ENCODE measurements at regions not wholly inside any gene's neighbourhood (a gene's known extent, or its start where the extent isn't known, plus 50 kb on each side); places are given as distances from the start of the nearest gene placed in this dataset.

GRCh38 chr4:155535802-155536454, 130.7 kb upstream of the GUCY1A1 start:
- no peaks in the 10 kb centered on the region for H3K36me3 ChIP-seq (replicated peaks; ENCODE audit: insufficient read depth, low read length)
- no peak overlapping the region for H3K27ac ChIP-seq (ENCODE audit: low read length)
- H2AFZ ChIP-seq (ENCODE audit: low read length), result no peak overlapping the region
- H3K4me3 ChIP-seq (ENCODE audit: low read length), result no peak overlapping the region
- no peaks in the 10 kb centered on the region for H3K9me3 ChIP-seq (replicated peaks; ENCODE audit: insufficient read depth, low read length)
- H3K27me3 ChIP-seq (replicated peaks; ENCODE audit: insufficient read depth, low read length), result no peaks in the 10 kb centered on the region
- TF ChIP-seq EZH2 (optimal IDR thresholded peaks at IDR 0.05; ENCODE audit: low read depth, low read length), result no peak
- no peak for TF ChIP-seq EZH2phosphoT487 (IDR thresholded peaks at IDR 0.05; ENCODE audit: low read length)
- no peaks in the 10 kb centered on the region for H4K20me1 ChIP-seq (ENCODE audit: insufficient read depth, low read length)
- no peaks in the 10 kb centered on the region for H3K9me2 ChIP-seq (replicated peaks; ENCODE audit: insufficient read depth, low read length)
- no peaks in the 10 kb centered on the region for H3K79me2 ChIP-seq (ENCODE audit: low read length)
- H3K4me1 ChIP-seq (ENCODE audit: low read length), result no peaks in the 10 kb centered on the region
- DNase-seq, result no peak
- no peak overlapping the region for H3K4me2 ChIP-seq (ENCODE audit: low read depth, low read length)
- no peak overlapping the region for H3K9ac ChIP-seq (ENCODE audit: low read length)
- no peaks in the 10 kb centered on the region for H3F3A ChIP-seq (ENCODE audit: insufficient read depth, low read length)

- Histone ChIP-seq H3K4me1 (ENCODE audit: low read length) (no peaks in the 10 kb centered on the region), H2AFZ (ENCODE audit: low read length) (no peak overlapping the region)
These were observed 134.1 kb upstream of the GUCY1A1 start for GRCh38 chr4:155532373-155533085.

GRCh38 chr4:155530857-155531256, 135.8 kb upstream of the GUCY1A1 start:
- Histone ChIP-seq H3K9me2 (replicated peaks; ENCODE audit: insufficient read depth, low read length) (no peaks in the 10 kb centered on the region), H2AFZ (ENCODE audit: low read length) (no peak overlapping the region), H3K9me3 (replicated peaks; ENCODE audit: insufficient read depth, low read length) (no peaks in the 10 kb centered on the region), H3K79me2 (ENCODE audit: low read length) (no peaks in the 10 kb centered on the region), H3K4me3 (ENCODE audit: low read length) (no peak overlapping the region), H3K4me2 (ENCODE audit: low read depth, low read length) (no peak overlapping the region), H3K9ac (ENCODE audit: low read length) (no peak overlapping the region), H3K27me3 (replicated peaks; ENCODE audit: insufficient read depth, low read length) (no peaks in the 10 kb centered on the region), H3F3A (ENCODE audit: insufficient read depth, low read length) (no peaks in the 10 kb centered on the region), H3K27ac (ENCODE audit: low read length) (no peak overlapping the region), H3K4me1 (ENCODE audit: low read length) (no peaks in the 10 kb centered on the region), H3K36me3 (replicated peaks; ENCODE audit: insufficient read depth, low read length) (no peaks in the 10 kb centered on the region), H4K20me1 (ENCODE audit: insufficient read depth, low read length) (no peaks in the 10 kb centered on the region)
- DNase-seq, result no peak
- TF ChIP-seq EZH2phosphoT487 (IDR thresholded peaks at IDR 0.05; ENCODE audit: low read length) (no peak), EZH2 (optimal IDR thresholded peaks at IDR 0.05; ENCODE audit: low read depth, low read length) (no peak), CTCF (IDR thresholded peaks at IDR 0.05; ENCODE audit: low read length) (no peak)

More at GRCh38 chr4:155532373-155533085, 134.1 kb upstream of the GUCY1A1 start:
- no peaks in the 10 kb centered on the region for H3K9me2 ChIP-seq (replicated peaks; ENCODE audit: insufficient read depth, low read length)
- no peaks in the 10 kb centered on the region for H3K36me3 ChIP-seq (replicated peaks; ENCODE audit: insufficient read depth, low read length)
- no peak overlapping the region for H3K4me2 ChIP-seq (ENCODE audit: low read depth, low read length)
- no peak overlapping the region for H3K27ac ChIP-seq (ENCODE audit: low read length)
- no peaks in the 10 kb centered on the region for H3K9me3 ChIP-seq (replicated peaks; ENCODE audit: insufficient read depth, low read length)
- no peaks in the 10 kb centered on the region for H3K27me3 ChIP-seq (replicated peaks; ENCODE audit: insufficient read depth, low read length)
- no peak for DNase-seq
- TF ChIP-seq CTCF (IDR thresholded peaks at IDR 0.05; ENCODE audit: low read length) (no peak), EZH2phosphoT487 (IDR thresholded peaks at IDR 0.05; ENCODE audit: low read length) (no peak)
- H4K20me1 ChIP-seq (ENCODE audit: insufficient read depth, low read length), result no peaks in the 10 kb centered on the region
- no peak overlapping the region for H3K9ac ChIP-seq (ENCODE audit: low read length)
- H3F3A ChIP-seq (ENCODE audit: insufficient read depth, low read length), result no peaks in the 10 kb centered on the region
- H3K79me2 ChIP-seq (ENCODE audit: low read length), result no peaks in the 10 kb centered on the region
- H3K4me3 ChIP-seq (ENCODE audit: low read length), result no peak overlapping the region

GRCh38 chr4:155530290-155530689, 136.4 kb upstream of the GUCY1A1 start:
- no peak for DNase-seq
- no peak overlapping the region for H2AFZ ChIP-seq (ENCODE audit: low read length)
- H3K4me2 ChIP-seq (ENCODE audit: low read depth, low read length), result no peak overlapping the region
- H3K4me1 ChIP-seq (ENCODE audit: low read length), result no peaks in the 10 kb centered on the region
- H3K9me2 ChIP-seq (replicated peaks; ENCODE audit: insufficient read depth, low read length), result no peaks in the 10 kb centered on the region
- no peaks in the 10 kb centered on the region for H3K9me3 ChIP-seq (replicated peaks; ENCODE audit: insufficient read depth, low read length)
- no peaks in the 10 kb centered on the region for H3F3A ChIP-seq (ENCODE audit: insufficient read depth, low read length)
- no peak for TF ChIP-seq CTCF (IDR thresholded peaks at IDR 0.05; ENCODE audit: low read length)
- TF ChIP-seq EZH2 (optimal IDR thresholded peaks at IDR 0.05; ENCODE audit: low read depth, low read length), result no peak
- TF ChIP-seq EZH2phosphoT487 (IDR thresholded peaks at IDR 0.05; ENCODE audit: low read length), result no peak
- H3K27me3 ChIP-seq (replicated peaks; ENCODE audit: insufficient read depth, low read length), result no peaks in the 10 kb centered on the region
- no peak overlapping the region for H3K4me3 ChIP-seq (ENCODE audit: low read length)
- H4K20me1 ChIP-seq (ENCODE audit: insufficient read depth, low read length), result no peaks in the 10 kb centered on the region
- no peak overlapping the region for H3K9ac ChIP-seq (ENCODE audit: low read length)
- no peaks in the 10 kb centered on the region for H3K36me3 ChIP-seq (replicated peaks; ENCODE audit: insufficient read depth, low read length)
- H3K79me2 ChIP-seq (ENCODE audit: low read length), result no peaks in the 10 kb centered on the region
- no peak overlapping the region for H3K27ac ChIP-seq (ENCODE audit: low read length)
